Ovary (tissue), 3 donors: ENCODE measurements at regions not wholly inside any gene's neighbourhood (a gene's known extent, or its start where the extent isn't known, plus 50 kb on each side); places are given as distances from the start of the nearest gene placed in this dataset.

Experiments
- CTCF ChIP-seq, 3 donors: fragments of 450-650 bp in 2 of 3; fragments of 200-600 bp in 1 of 3; IDR thresholded peaks; one replicate each; pipeline versions ENCODE4 v1.5.1 to v1.8.0; 2016 to 2022; ENCODE audit warnings: antibody characterized with exemption in 3 of 3, mild to moderate bottlenecking in 1 of 3
- EP300 ChIP-seq: sonication (generic); formaldehyde crosslinking; IDR thresholded peaks from one replicate; pipeline ENCODE4 v1.6.1; 2017; ENCODE audit warnings: antibody characterized with exemption
- POLR2A ChIP-seq: fragments of 450-650 bp; IDR thresholded peaks from one replicate; pipeline ENCODE4 v1.6.1; 2017; ENCODE audit warnings: antibody characterized with exemption, mild to moderate bottlenecking, moderate library complexity
- donor health status: DM: no; HTN: no; CAD: no.

DNA sequence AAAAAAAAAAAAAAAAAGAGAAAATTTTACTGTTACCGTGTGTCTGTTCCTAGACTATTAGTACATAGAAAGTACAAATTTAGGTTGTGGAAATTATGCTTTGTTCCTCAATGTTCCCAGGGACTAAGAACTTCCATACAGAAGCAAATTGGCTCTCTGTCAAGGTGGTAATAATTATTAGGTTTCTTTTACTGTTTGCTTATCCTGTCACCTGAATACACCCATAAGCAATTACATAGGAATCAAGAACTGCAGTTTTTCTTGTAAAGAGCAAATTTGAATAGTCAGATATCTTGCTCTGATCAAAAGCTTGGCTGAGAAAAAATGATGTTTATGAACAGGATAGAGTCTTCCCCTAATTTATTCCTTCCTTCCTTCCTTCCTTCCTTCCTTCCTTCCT lies 191.2 kb downstream of the AEBP2 start:
- TF ChIP-seq CTCF (IDR thresholded peaks at IDR 0.05) (no peak), EP300 (no peak), POLR2A (no peak)
